ENCODE measurements at regions not wholly inside any gene's neighbourhood (a gene's known extent, or its start where the extent isn't known, plus 50 kb on each side); places are given as distances from the start of the nearest gene placed in this dataset.

DNA sequence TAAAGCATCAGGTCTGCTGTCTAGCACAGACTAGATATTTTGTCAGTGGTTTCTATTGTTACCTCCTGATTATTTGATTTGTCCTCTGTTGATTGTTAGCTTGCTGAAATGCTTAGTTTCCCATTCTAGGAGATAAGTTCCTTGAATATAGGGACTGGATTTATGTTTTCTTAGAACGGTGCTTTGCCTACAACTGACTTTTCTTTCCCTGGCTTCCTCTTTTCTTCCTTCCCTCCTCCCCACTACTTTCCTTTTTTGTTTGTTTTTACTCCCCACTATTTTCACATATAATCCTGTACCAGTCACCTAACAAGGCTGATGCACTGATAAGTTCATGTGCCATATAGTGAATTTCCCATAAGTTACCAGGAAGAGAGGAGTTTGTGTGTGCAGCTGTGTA is 58.5 kb upstream of the METAP2 start:
- TF ChIP-seq EZH2 (IDR thresholded peaks at IDR 0.05; ENCODE audit: borderline replicate concordance, low read depth, low read length, severe bottlenecking), result no peak
- TF ChIP-seq, protein P1, sequence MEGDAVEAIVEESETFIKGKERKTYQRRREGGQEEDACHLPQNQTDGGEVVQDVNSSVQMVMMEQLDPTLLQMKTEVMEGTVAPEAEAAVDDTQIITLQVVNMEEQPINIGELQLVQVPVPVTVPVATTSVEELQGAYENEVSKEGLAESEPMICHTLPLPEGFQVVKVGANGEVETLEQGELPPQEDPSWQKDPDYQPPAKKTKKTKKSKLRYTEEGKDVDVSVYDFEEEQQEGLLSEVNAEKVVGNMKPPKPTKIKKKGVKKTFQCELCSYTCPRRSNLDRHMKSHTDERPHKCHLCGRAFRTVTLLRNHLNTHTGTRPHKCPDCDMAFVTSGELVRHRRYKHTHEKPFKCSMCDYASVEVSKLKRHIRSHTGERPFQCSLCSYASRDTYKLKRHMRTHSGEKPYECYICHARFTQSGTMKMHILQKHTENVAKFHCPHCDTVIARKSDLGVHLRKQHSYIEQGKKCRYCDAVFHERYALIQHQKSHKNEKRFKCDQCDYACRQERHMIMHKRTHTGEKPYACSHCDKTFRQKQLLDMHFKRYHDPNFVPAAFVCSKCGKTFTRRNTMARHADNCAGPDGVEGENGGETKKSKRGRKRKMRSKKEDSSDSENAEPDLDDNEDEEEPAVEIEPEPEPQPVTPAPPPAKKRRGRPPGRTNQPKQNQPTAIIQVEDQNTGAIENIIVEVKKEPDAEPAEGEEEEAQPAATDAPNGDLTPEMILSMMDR (IDR thresholded peaks at IDR 0.05; ENCODE audit: borderline replicate concordance, extremely low read depth, low read length, poor library complexity, severe bottlenecking), result no peak
- no peak overlapping the region for H3K4me3 ChIP-seq (ENCODE audit: low read depth in 1 of 2, low read length in 2 of 2)
- DNase-seq, result no peak
- no peak overlapping the region for H2AFZ ChIP-seq (ENCODE audit: low read depth, low read length)
- no peak overlapping the region for H3K27ac ChIP-seq (ENCODE audit: low read length)
- H3K36me3 ChIP-seq (ENCODE audit: insufficient read depth, low read length), result no peaks in the 10 kb centered on the region
- H3K27me3 ChIP-seq (ENCODE audit: insufficient read depth, low read length, poor library complexity), result no peaks in the 10 kb centered on the region
- H3K9me3 ChIP-seq (ENCODE audit: insufficient read depth, low read length, severe bottlenecking), result no peaks in the 10 kb centered on the region
- no peak overlapping the region for H3K9ac ChIP-seq (ENCODE audit: low read depth, low read length)
- no peaks in the 10 kb centered on the region for H4K20me1 ChIP-seq (ENCODE audit: insufficient read depth, low read length)
- ATAC-seq (ENCODE audit: insufficient read depth, low read depth), result no peak
- no peaks in the 10 kb centered on the region for H3K79me2 ChIP-seq (ENCODE audit: insufficient read depth, low read length)
- H3K4me1 ChIP-seq (ENCODE audit: insufficient read depth, low read length), result no peaks in the 10 kb centered on the region
- no peak overlapping the region for H3K4me2 ChIP-seq (ENCODE audit: insufficient read depth, low read length)

GRCh38 chr12:95416111-95416636 is 57.8 kb upstream of the METAP2 start:
- no peaks in the 10 kb centered on the region for H3K79me2 ChIP-seq (ENCODE audit: insufficient read depth, low read length)
- TF ChIP-seq, protein P1 (IDR thresholded peaks at IDR 0.05; ENCODE audit: borderline replicate concordance, extremely low read depth, low read length, poor library complexity, severe bottlenecking), result no peak
- H3K27me3 ChIP-seq (ENCODE audit: insufficient read depth, low read length, poor library complexity), result no peaks in the 10 kb centered on the region
- no peak overlapping the region for H2AFZ ChIP-seq (ENCODE audit: low read depth, low read length)
- no peak overlapping the region for H3K4me2 ChIP-seq (ENCODE audit: insufficient read depth, low read length)
- H3K9ac ChIP-seq (ENCODE audit: low read depth, low read length), result no peak overlapping the region
- no peak for DNase-seq
- no peak overlapping the region for H3K4me3 ChIP-seq (ENCODE audit: low read depth in 1 of 2, low read length in 2 of 2)
- ATAC-seq (ENCODE audit: insufficient read depth, low read depth), result no peak
- no peaks in the 10 kb centered on the region for H3K4me1 ChIP-seq (ENCODE audit: insufficient read depth, low read length)
- H3K27ac ChIP-seq (ENCODE audit: low read length), result no peak overlapping the region
- H3K9me3 ChIP-seq (ENCODE audit: insufficient read depth, low read length, severe bottlenecking), result no peaks in the 10 kb centered on the region
- no peaks in the 10 kb centered on the region for H4K20me1 ChIP-seq (ENCODE audit: insufficient read depth, low read length)
- H3K36me3 ChIP-seq (ENCODE audit: insufficient read depth, low read length), result no peaks in the 10 kb centered on the region

DNA sequence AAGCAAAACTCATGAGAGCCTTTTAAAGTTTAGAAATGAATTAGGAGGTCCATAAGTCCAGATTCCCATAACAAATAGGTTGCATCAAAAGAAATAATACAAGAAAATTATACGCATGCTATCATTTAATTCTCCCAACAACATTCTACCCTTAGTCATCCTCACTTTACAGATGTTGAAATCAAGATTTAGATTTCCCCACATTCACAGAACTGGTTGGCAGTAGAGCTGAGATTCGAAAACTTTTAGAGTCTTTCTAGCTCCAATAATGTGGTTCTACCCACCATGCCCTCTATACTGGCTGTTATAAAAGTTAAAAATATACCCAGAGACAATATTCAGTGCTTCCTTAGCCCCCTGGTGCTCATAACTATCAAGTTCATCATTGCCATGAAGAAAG is 56.6 kb upstream of the METAP2 start:
- Histone ChIP-seq H2AFZ (ENCODE audit: low read depth, low read length) (no peak overlapping the region), H3K9me3 (ENCODE audit: insufficient read depth, low read length, severe bottlenecking) (no peaks in the 10 kb centered on the region), H3K4me1 (ENCODE audit: insufficient read depth, low read length) (no peaks in the 10 kb centered on the region), H3K79me2 (ENCODE audit: insufficient read depth, low read length) (no peaks in the 10 kb centered on the region), H3K36me3 (ENCODE audit: insufficient read depth, low read length) (no peaks in the 10 kb centered on the region), H3K9ac (ENCODE audit: low read depth, low read length) (no peak overlapping the region), H4K20me1 (ENCODE audit: insufficient read depth, low read length) (no peaks in the 10 kb centered on the region), H3K27me3 (ENCODE audit: insufficient read depth, low read length, poor library complexity) (no peaks in the 10 kb centered on the region), H3K4me3 (ENCODE audit: low read depth in 1 of 2, low read length in 2 of 2) (no peak overlapping the region), H3K4me2 (ENCODE audit: insufficient read depth, low read length) (no peak overlapping the region), H3K27ac (ENCODE audit: low read length) (no peak overlapping the region)
- TF ChIP-seq, protein P1 (IDR thresholded peaks at IDR 0.05; ENCODE audit: borderline replicate concordance, extremely low read depth, low read length, poor library complexity, severe bottlenecking), result no peak
- TF ChIP-seq EZH2 (IDR thresholded peaks at IDR 0.05; ENCODE audit: borderline replicate concordance, low read depth, low read length, severe bottlenecking), result no peak
- ATAC-seq (ENCODE audit: insufficient read depth, low read depth) (no peak), DNase-seq (no peak)

- Histone ChIP-seq H3K4me3 (ENCODE audit: low read depth in 1 of 2, low read length in 2 of 2) (no peak overlapping the region), H3K27me3 (ENCODE audit: insufficient read depth, low read length, poor library complexity) (no peaks in the 10 kb centered on the region), H3K9me3 (ENCODE audit: insufficient read depth, low read length, severe bottlenecking) (no peaks in the 10 kb centered on the region), H3K27ac (ENCODE audit: low read length) (no peak overlapping the region), H3K79me2 (ENCODE audit: insufficient read depth, low read length) (no peaks in the 10 kb centered on the region), H3K4me1 (ENCODE audit: insufficient read depth, low read length) (no peaks in the 10 kb centered on the region), H3K36me3 (ENCODE audit: insufficient read depth, low read length) (no peaks in the 10 kb centered on the region), H2AFZ (ENCODE audit: low read depth, low read length) (no peak overlapping the region), H3K4me2 (ENCODE audit: insufficient read depth, low read length) (no peak overlapping the region), H4K20me1 (ENCODE audit: insufficient read depth, low read length) (no peaks in the 10 kb centered on the region), H3K9ac (ENCODE audit: low read depth, low read length) (no peak overlapping the region)
- no peak for TF ChIP-seq EZH2 (IDR thresholded peaks at IDR 0.05; ENCODE audit: borderline replicate concordance, low read depth, low read length, severe bottlenecking)
- TF ChIP-seq, protein P1 (IDR thresholded peaks at IDR 0.05; ENCODE audit: borderline replicate concordance, extremely low read depth, low read length, poor library complexity, severe bottlenecking), result no peak
- ATAC-seq (ENCODE audit: insufficient read depth, low read depth) (no peak), DNase-seq (no peak)
These were observed 55.8 kb upstream of the METAP2 start for GRCh38 chr12:95418142-95418541.

All from DND-41 (cell line).